Esophagus muscularis mucosa (tissue), 4 donors: ENCODE measurements at regions not wholly inside any gene's neighbourhood (a gene's known extent, or its start where the extent isn't known, plus 50 kb on each side); places are given as distances from the start of the nearest gene placed in this dataset.
A peak's percentile ranks its signal among the peaks of the same experiment; 100 is the strongest.

Experiments used
- DNase-seq: peaks from one replicate; pipeline ENCODE4 v3.0.0-alpha.2; 2017; ENCODE audit errors: extremely low spot score
- H3K27ac ChIP-seq, 4 donors: fragments of 200-600 bp; sonication (generic); replicated peaks in 1 of 4; 1 replicate in 3 of 4; 2 replicates in 1 of 4; pipeline ENCODE4 v1.5.1; 2016 to 2019; ENCODE audit warnings: mild to moderate bottlenecking in 1 of 4
- H3K27me3 ChIP-seq, 4 donors: fragments of 200-600 bp; sonication (generic); one replicate each; pipeline versions ENCODE4 v1.5.1 to v1.6.0; 2016 to 2019
- H3K36me3 ChIP-seq, 4 donors: fragments of 200-600 bp; sonication (generic); one replicate each; pipeline ENCODE4 v1.5.1; 2016 to 2019
- H3K4me1 ChIP-seq, 4 donors: fragments of 200-600 bp; sonication (generic); one replicate each; pipeline ENCODE4 v1.5.1; 2016 to 2019
- H3K4me3 ChIP-seq, 4 donors: fragments of 200-600 bp; sonication (generic); 1 replicate in 2 of 4; 2 replicates in 2 of 4; pipeline ENCODE4 v1.5.1; 2016 to 2019; ENCODE audit warnings: mild to moderate bottlenecking in 4 of 4, moderate library complexity in 1 of 4
- H3K9me3 ChIP-seq, 4 donors: fragments of 200-600 bp; sonication (generic); 1 replicate in 3 of 4; 2 replicates in 1 of 4; pipeline ENCODE4 v1.5.1; 2016 to 2019
- EP300 ChIP-seq: sonication (generic); formaldehyde crosslinking; IDR thresholded peaks from one replicate; pipeline ENCODE4 v1.6.1; 2017; ENCODE audit warnings: antibody characterized with exemption
- POLR2A ChIP-seq: fragments of 450-650 bp; IDR thresholded peaks from one replicate; pipeline ENCODE4 v1.6.1; 2017; ENCODE audit warnings: antibody characterized with exemption, moderate library complexity, mild to moderate bottlenecking, low read depth
- POLR2AphosphoS5 ChIP-seq, 2 donors: sonication (generic); formaldehyde crosslinking; IDR thresholded peaks; one replicate each; pipeline ENCODE4 v1.6.1; 2017; ENCODE audit warnings: antibody characterized with exemption in 2 of 2
- WGBS: methylation state at CpG from one replicate; pipeline ENCODE4 v1.1.5; 2018; 5-methylcytosine and 5-hydroxymethylcytosine counted together
- intact Hi-C: fragments of 100-400 bp; cut with DNase I; formaldehyde crosslinking; loops from one replicate; pipeline ENCODE4 v1.15.1; 2023
- TF ChIP-seq, protein P1 (sequence below), 3 experiments: fragments of 200-600 bp in 2 of 3; fragments of 450-650 bp in 1 of 3; sonication (generic) in 2 of 3; IDR thresholded peaks; one replicate each; pipeline ENCODE4 v1.5.1; 2017 to 2019; ENCODE audit warnings: antibody characterized with exemption in 3 of 3, mild to moderate bottlenecking in 2 of 3, moderate library complexity in 1 of 3

- peak; percentile 86 for DNase-seq
- Histone ChIP-seq H3K27ac (no peak overlapping the region), H3K27me3 (no peaks in the 10 kb centered on the region), H3K4me3 (no peak overlapping the region), H3K9me3 (no peaks in the 10 kb centered on the region), H3K4me1 (no peaks in the 10 kb centered on the region), H3K36me3 (no peaks in the 10 kb centered on the region)
- WGBS, result 71% methylated on average over 4 of the region's 4 CpGs
- intact Hi-C loops, result no loop called here
- TF ChIP-seq POLR2A (no peak), EP300 (no peak), POLR2AphosphoS5 (IDR thresholded peaks at IDR 0.05) (no peak)
- TF ChIP-seq, protein P1, sequence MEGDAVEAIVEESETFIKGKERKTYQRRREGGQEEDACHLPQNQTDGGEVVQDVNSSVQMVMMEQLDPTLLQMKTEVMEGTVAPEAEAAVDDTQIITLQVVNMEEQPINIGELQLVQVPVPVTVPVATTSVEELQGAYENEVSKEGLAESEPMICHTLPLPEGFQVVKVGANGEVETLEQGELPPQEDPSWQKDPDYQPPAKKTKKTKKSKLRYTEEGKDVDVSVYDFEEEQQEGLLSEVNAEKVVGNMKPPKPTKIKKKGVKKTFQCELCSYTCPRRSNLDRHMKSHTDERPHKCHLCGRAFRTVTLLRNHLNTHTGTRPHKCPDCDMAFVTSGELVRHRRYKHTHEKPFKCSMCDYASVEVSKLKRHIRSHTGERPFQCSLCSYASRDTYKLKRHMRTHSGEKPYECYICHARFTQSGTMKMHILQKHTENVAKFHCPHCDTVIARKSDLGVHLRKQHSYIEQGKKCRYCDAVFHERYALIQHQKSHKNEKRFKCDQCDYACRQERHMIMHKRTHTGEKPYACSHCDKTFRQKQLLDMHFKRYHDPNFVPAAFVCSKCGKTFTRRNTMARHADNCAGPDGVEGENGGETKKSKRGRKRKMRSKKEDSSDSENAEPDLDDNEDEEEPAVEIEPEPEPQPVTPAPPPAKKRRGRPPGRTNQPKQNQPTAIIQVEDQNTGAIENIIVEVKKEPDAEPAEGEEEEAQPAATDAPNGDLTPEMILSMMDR (IDR thresholded peaks at IDR 0.05), result no peak
These were observed 658.4 kb downstream of the UQCRFS1 start for GRCh38 chr19:28554321-28555091.

GRCh38 chr19:28553764-28554163 lies 659.2 kb downstream of the UQCRFS1 start:
- no peaks in the 10 kb centered on the region for H3K4me1 ChIP-seq
- WGBS, result 86% methylated on average over 2 of the region's 2 CpGs
- H3K27me3 ChIP-seq, result no peaks in the 10 kb centered on the region
- no peaks in the 10 kb centered on the region for H3K9me3 ChIP-seq
- H3K36me3 ChIP-seq, result no peaks in the 10 kb centered on the region
- H3K27ac ChIP-seq, result no peak overlapping the region
- peak; percentile 55 for DNase-seq
- H3K4me3 ChIP-seq, result no peak overlapping the region
- no peak for TF ChIP-seq POLR2A
- no peak for TF ChIP-seq POLR2AphosphoS5 (IDR thresholded peaks at IDR 0.05)
- TF ChIP-seq, protein P1 (IDR thresholded peaks at IDR 0.05), result no peak
- no peak for TF ChIP-seq EP300
- intact Hi-C loops, result no loop called here

- Histone ChIP-seq H3K36me3 (no peaks in the 10 kb centered on the region), H3K4me1 (no peaks in the 10 kb centered on the region), H3K27ac (no peak overlapping the region), H3K27me3 (no peaks in the 10 kb centered on the region), H3K4me3 (no peak overlapping the region), H3K9me3 (no peaks in the 10 kb centered on the region)
- peak; percentile 31 for DNase-seq
- TF ChIP-seq POLR2AphosphoS5 (IDR thresholded peaks at IDR 0.05), result no peak
- TF ChIP-seq EP300, result no peak
- TF ChIP-seq, protein P1 (IDR thresholded peaks at IDR 0.05), result no peak
- TF ChIP-seq POLR2A, result no peak
- WGBS, result 60% methylated on average over 5 of the region's 5 CpGs
- intact Hi-C loops, result no loop called here
These were observed 659.9 kb downstream of the UQCRFS1 start for GRCh38 chr19:28553005-28553404.

GRCh38 chr19:28549680-28550277 lies 663.2 kb downstream of the UQCRFS1 start:
- TF ChIP-seq POLR2AphosphoS5 (IDR thresholded peaks at IDR 0.05), result no peak
- no peak for TF ChIP-seq EP300
- TF ChIP-seq, protein P1 (IDR thresholded peaks at IDR 0.05), result no peak
- TF ChIP-seq POLR2A, result no peak
- Histone ChIP-seq H3K4me3 (no peak overlapping the region), H3K27me3 (no peaks in the 10 kb centered on the region), H3K4me1 (no peaks in the 10 kb centered on the region), H3K36me3 (no peaks in the 10 kb centered on the region), H3K9me3 (no peaks in the 10 kb centered on the region), H3K27ac (no peak overlapping the region)
- DNase-seq, result no peak
- intact Hi-C loops, result no loop called here
- WGBS, result 74% methylated on average over 7 of the region's 7 CpGs
